ENCODE measurements at regions not wholly inside any gene's neighbourhood (a gene's known extent, or its start where the extent isn't known, plus 50 kb on each side); places are given as distances from the start of the nearest gene placed in this dataset.

DNA sequence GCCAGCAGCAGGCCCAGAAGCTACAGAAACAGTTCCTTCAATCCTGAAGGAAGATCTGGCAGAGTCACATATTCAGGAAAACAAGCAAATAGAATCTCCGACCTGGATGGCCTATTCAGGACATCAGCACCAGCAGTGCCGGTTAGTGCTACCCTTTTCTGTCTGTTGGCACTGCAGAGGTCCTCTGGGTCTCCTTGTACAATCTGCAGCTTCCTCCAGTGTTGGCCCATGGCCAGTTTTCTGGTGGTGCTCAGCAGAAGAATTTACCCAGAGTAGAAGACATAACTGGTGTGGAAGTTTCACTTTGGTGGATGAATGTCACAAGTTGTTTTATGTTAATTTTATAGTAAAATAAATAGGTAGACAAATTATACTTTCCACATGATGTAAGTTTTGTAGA, 498.1 kb downstream of the COG6 start:
- no peak for TF ChIP-seq CTCF (IDR thresholded peaks at IDR 0.05; ENCODE audit: poor library complexity, severe bottlenecking)
- H3K27ac ChIP-seq (ENCODE audit: poor library complexity, severe bottlenecking): no peak overlapping the region
- H3K36me3 ChIP-seq (ENCODE audit: low read depth): no peaks in the 10 kb centered on the region
- no peaks in the 10 kb centered on the region for H3K9me3 ChIP-seq (ENCODE audit: severe bottlenecking)
- peaks cover 14% of the 10 kb centered on the region for H3K4me1 ChIP-seq (ENCODE audit: insufficient read depth, poor library complexity, severe bottlenecking)
- DNase-seq (ENCODE audit: low spot score) (no peak), ATAC-seq (ENCODE audit: low read depth) (no peak)
- H3K4me3 ChIP-seq (ENCODE audit: severe bottlenecking): no peak overlapping the region
- no peaks in the 10 kb centered on the region for H3K27me3 ChIP-seq (ENCODE audit: insufficient read depth, poor library complexity, severe bottlenecking)

DNA sequence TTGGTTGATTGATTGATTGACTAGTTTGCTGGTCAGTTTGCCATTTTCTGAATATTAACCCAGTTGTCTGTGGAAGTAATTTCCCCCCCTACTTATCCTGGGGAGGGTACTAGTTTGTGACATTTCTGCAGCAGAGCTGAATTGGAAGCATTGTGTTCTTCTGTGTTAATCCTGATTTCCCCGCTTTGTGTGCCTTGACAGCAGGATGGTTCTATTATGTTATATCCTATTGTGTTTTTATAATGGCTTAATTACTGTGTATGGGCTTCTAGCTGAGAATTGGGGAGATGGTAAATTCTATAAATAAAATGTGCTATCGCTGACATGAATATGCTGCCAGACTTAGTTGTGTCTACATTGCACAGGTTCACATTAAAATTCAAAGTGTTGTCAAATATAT, 499.7 kb downstream of the COG6 start:
- peaks cover 7% of the 10 kb centered on the region for H3K4me1 ChIP-seq (ENCODE audit: insufficient read depth, poor library complexity, severe bottlenecking)
- no peak for ATAC-seq (ENCODE audit: low read depth)
- H3K4me3 ChIP-seq (ENCODE audit: severe bottlenecking): no peak overlapping the region
- H3K36me3 ChIP-seq (ENCODE audit: low read depth): no peaks in the 10 kb centered on the region
- TF ChIP-seq CTCF (IDR thresholded peaks at IDR 0.05; ENCODE audit: poor library complexity, severe bottlenecking): no peak
- DNase-seq (ENCODE audit: low spot score): no peak
- H3K27me3 ChIP-seq (ENCODE audit: insufficient read depth, poor library complexity, severe bottlenecking): no peaks in the 10 kb centered on the region
- H3K27ac ChIP-seq (ENCODE audit: poor library complexity, severe bottlenecking): no peak overlapping the region
- no peaks in the 10 kb centered on the region for H3K9me3 ChIP-seq (ENCODE audit: severe bottlenecking)

GRCh38 chr13:40158218-40158617, 502.8 kb downstream of the COG6 start:
- no peaks in the 10 kb centered on the region for H3K4me1 ChIP-seq (ENCODE audit: insufficient read depth, poor library complexity, severe bottlenecking)

GRCh38 chr13:40158757-40159156, 503.3 kb downstream of the COG6 start:
- DNase-seq (ENCODE audit: low spot score) (no peak), ATAC-seq (ENCODE audit: low read depth) (no peak)
- Histone ChIP-seq H3K27me3 (ENCODE audit: insufficient read depth, poor library complexity, severe bottlenecking) (no peaks in the 10 kb centered on the region), H3K36me3 (ENCODE audit: low read depth) (no peaks in the 10 kb centered on the region), H3K9me3 (ENCODE audit: severe bottlenecking) (no peaks in the 10 kb centered on the region), H3K27ac (ENCODE audit: poor library complexity, severe bottlenecking) (no peak overlapping the region), H3K4me3 (ENCODE audit: severe bottlenecking) (no peak overlapping the region), H3K4me1 (ENCODE audit: insufficient read depth, poor library complexity, severe bottlenecking) (no peaks in the 10 kb centered on the region)
- no peak for TF ChIP-seq CTCF (IDR thresholded peaks at IDR 0.05; ENCODE audit: poor library complexity, severe bottlenecking)

More at GRCh38 chr13:40158218-40158617, 502.8 kb downstream of the COG6 start:
- no peak for DNase-seq (ENCODE audit: low spot score)
- Histone ChIP-seq H3K27ac (ENCODE audit: poor library complexity, severe bottlenecking) (no peak overlapping the region), H3K4me3 (ENCODE audit: severe bottlenecking) (no peak overlapping the region), H3K27me3 (ENCODE audit: insufficient read depth, poor library complexity, severe bottlenecking) (no peaks in the 10 kb centered on the region), H3K36me3 (ENCODE audit: low read depth) (no peaks in the 10 kb centered on the region), H3K9me3 (ENCODE audit: severe bottlenecking) (no peaks in the 10 kb centered on the region)
- TF ChIP-seq CTCF (IDR thresholded peaks at IDR 0.05; ENCODE audit: poor library complexity, severe bottlenecking): no peak
- 0 out of 3 replicates have a peak, but pooled peaks have one; percentile 44 for ATAC-seq (ENCODE audit: low read depth)

GRCh38 chr13:40159736-40160135, 504.3 kb downstream of the COG6 start:
- no peaks in the 10 kb centered on the region for H3K9me3 ChIP-seq (ENCODE audit: severe bottlenecking)
- H3K4me1 ChIP-seq (ENCODE audit: insufficient read depth, poor library complexity, severe bottlenecking): peaks cover 6% of the 10 kb centered on the region
- no peaks in the 10 kb centered on the region for H3K27me3 ChIP-seq (ENCODE audit: insufficient read depth, poor library complexity, severe bottlenecking)
- no peak for DNase-seq (ENCODE audit: low spot score)
- no peaks in the 10 kb centered on the region for H3K36me3 ChIP-seq (ENCODE audit: low read depth)
- TF ChIP-seq CTCF (IDR thresholded peaks at IDR 0.05; ENCODE audit: poor library complexity, severe bottlenecking): no peak
- no peak for ATAC-seq (ENCODE audit: low read depth)
- H3K4me3 ChIP-seq (ENCODE audit: severe bottlenecking): no peak overlapping the region
- no peak overlapping the region for H3K27ac ChIP-seq (ENCODE audit: poor library complexity, severe bottlenecking)

All from RWPE2 (cell line).